Endothelial cell of umbilical vein (primary cell): ENCODE measurements at regions not wholly inside any gene's neighbourhood (a gene's known extent, or its start where the extent isn't known, plus 50 kb on each side); places are given as distances from the start of the nearest gene placed in this dataset.

Experiments
- EZH2 ChIP-seq: IDR thresholded peaks from 2 replicates; pipeline ENCODE4 v1.6.1; 2012; ENCODE audit warnings: borderline replicate concordance, low read depth, mild to moderate bottlenecking, moderate library complexity, low read length, inconsistent platforms; ENCODE audit not compliant: severe bottlenecking
- FOS ChIP-seq: IDR thresholded peaks from 2 replicates; pipeline ENCODE4 v1.6.1; 2011; ENCODE audit warnings: mild to moderate bottlenecking, low read length, moderate library complexity, borderline replicate concordance; ENCODE audit not compliant: insufficient read depth
- GATA2 ChIP-seq: IDR thresholded peaks from 2 replicates; pipeline ENCODE4 v1.7.0; 2011; ENCODE audit warnings: low read depth, mild to moderate bottlenecking, moderate library complexity, mixed read lengths, low read length; ENCODE audit not compliant: insufficient read length, insufficient read depth
- JUN ChIP-seq: IDR thresholded peaks from 2 replicates; pipeline ENCODE4 v1.6.1; 2011; ENCODE audit warnings: borderline replicate concordance, low read depth; ENCODE audit not compliant: insufficient read length, insufficient read depth
- POLR2A ChIP-seq: IDR thresholded peaks from 2 replicates; pipeline ENCODE4 v1.6.1; 2012; ENCODE audit warnings: low read depth, mild to moderate bottlenecking, control low read depth, low read length
- POLR2AphosphoS5 ChIP-seq: IDR thresholded peaks from 2 replicates; pipeline ENCODE4 v1.6.1; 2012; ENCODE audit warnings: low read depth, mild to moderate bottlenecking, control low read depth, low read length, moderate library complexity; ENCODE audit not compliant: insufficient read depth
- TF ChIP-seq, protein P1 (sequence below): IDR thresholded peaks from 2 replicates; pipeline ENCODE4 v1.6.1; 2011; ENCODE audit not compliant: insufficient read depth, insufficient read length
- TF ChIP-seq, protein P2 (sequence below), 2 donors: IDR thresholded peaks; 1 replicate in 1 of 2; 2 replicates in 1 of 2; pipeline ENCODE4 v1.5.1; 2011; ENCODE audit warnings: low read length in 2 of 2, mild to moderate bottlenecking in 2 of 2, moderate library complexity in 2 of 2, control low read depth in 1 of 2, inconsistent platforms in 1 of 2, low read depth in 1 of 2; ENCODE audit not compliant: insufficient read depth in 1 of 2; ENCODE audit errors: extremely low read depth in 1 of 2

DNA sequence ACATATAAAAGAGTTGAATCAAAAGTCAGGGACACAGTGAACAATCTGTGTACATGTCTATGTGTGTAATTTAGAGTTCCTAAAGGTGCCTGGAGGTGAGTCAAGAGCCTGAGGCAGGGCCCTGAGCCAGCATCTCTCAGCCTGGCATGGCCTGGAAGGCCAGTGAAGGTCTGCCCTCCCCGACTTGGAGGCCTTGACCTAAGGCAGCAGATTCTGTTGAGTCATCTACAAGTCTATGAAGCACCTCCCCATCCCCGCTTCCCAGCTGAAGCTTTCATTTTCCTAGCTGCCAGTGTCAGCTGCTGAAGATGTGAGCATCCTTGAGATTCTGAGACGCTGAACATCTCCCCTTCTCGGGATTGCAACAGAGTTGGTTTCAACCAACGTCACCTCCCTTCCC is 583.9 kb downstream of the BCOR start:
- TF ChIP-seq, protein P1, sequence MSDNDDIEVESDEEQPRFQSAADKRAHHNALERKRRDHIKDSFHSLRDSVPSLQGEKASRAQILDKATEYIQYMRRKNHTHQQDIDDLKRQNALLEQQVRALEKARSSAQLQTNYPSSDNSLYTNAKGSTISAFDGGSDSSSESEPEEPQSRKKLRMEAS = no peak
- TF ChIP-seq EZH2 = no peak
- TF ChIP-seq, protein P2, sequence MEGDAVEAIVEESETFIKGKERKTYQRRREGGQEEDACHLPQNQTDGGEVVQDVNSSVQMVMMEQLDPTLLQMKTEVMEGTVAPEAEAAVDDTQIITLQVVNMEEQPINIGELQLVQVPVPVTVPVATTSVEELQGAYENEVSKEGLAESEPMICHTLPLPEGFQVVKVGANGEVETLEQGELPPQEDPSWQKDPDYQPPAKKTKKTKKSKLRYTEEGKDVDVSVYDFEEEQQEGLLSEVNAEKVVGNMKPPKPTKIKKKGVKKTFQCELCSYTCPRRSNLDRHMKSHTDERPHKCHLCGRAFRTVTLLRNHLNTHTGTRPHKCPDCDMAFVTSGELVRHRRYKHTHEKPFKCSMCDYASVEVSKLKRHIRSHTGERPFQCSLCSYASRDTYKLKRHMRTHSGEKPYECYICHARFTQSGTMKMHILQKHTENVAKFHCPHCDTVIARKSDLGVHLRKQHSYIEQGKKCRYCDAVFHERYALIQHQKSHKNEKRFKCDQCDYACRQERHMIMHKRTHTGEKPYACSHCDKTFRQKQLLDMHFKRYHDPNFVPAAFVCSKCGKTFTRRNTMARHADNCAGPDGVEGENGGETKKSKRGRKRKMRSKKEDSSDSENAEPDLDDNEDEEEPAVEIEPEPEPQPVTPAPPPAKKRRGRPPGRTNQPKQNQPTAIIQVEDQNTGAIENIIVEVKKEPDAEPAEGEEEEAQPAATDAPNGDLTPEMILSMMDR (IDR thresholded peaks at IDR 0.05; ENCODE audit: extremely low read depth in 1 of 2, insufficient read depth in 1 of 2, low read depth in 1 of 2, low read length in 2 of 2) = no peak
- no peak for TF ChIP-seq POLR2A
- TF ChIP-seq POLR2AphosphoS5 = no peak
- no peak for TF ChIP-seq GATA2
- no peak for TF ChIP-seq FOS
- TF ChIP-seq JUN = no peak
